ENCODE measurements at regions not wholly inside any gene's neighbourhood (a gene's known extent, or its start where the extent isn't known, plus 50 kb on each side); places are given as distances from the start of the nearest gene placed in this dataset.

DNA sequence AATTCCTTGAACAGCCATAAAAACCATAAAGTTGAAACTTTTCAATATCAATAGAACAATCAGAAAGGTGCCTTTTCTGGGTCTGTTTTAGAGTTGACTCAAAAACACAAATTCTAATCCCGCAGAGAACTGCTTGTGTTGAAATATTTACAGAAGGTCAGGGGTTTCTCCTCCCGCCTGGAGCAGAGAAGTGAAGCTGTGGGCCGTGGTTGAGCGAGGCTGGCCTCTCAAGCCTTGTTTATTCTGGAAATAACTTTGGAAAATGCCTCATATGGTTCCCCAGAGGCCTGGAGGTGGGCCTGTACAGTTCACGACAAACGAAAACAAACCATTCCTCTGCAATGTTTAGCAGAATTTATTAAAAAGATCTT is 90.8 kb upstream of the ERRFI1 start:
- Histone ChIP-seq H3K27ac (ENCODE audit: insufficient read depth in 1 of 2, low read depth in 1 of 2, low read length in 2 of 2, poor library complexity in 1 of 2, severe bottlenecking in 2 of 2) (no peak overlapping the region), H3K4me1 (ENCODE audit: control extremely low read depth in 1 of 4, control insufficient read depth in 4 of 4, insufficient read depth in 4 of 4, low read length in 3 of 4) (peaks cover 0 to 7% (median 1%) of the 10 kb centered on the region in 4 experiments), H3K27me3 (replicated peaks in 2 of 5; ENCODE audit: control insufficient read depth in 4 of 5, insufficient read depth in 5 of 5, low read length in 4 of 5) (peaks cover 0 to 21% (median 10%) of the 10 kb centered on the region in 5 experiments), H3K4me3 (ENCODE audit: control insufficient read depth in 1 of 7, extremely low read depth in 1 of 7, insufficient read depth in 4 of 7, low read depth in 2 of 7, low read length in 6 of 7) (no peak overlapping the region), H3K9me3 (ENCODE audit: control extremely low read depth in 1 of 5, control insufficient read depth in 4 of 5, insufficient read depth in 2 of 5, low read depth in 1 of 5, low read length in 4 of 5) (no peaks in the 10 kb centered on the region), H3K36me3 (ENCODE audit: control insufficient read depth in 4 of 4, insufficient read depth in 4 of 4, low read length in 3 of 4) (no peaks in the 10 kb centered on the region)
- no peak for DNase-seq
- WGBS (ENCODE audit: insufficient coverage): 95% methylated on average over 4 of the region's 6 CpGs
- ChIA-PET CTCF (no interaction called here), POLR2A (no interaction called here)

DNA sequence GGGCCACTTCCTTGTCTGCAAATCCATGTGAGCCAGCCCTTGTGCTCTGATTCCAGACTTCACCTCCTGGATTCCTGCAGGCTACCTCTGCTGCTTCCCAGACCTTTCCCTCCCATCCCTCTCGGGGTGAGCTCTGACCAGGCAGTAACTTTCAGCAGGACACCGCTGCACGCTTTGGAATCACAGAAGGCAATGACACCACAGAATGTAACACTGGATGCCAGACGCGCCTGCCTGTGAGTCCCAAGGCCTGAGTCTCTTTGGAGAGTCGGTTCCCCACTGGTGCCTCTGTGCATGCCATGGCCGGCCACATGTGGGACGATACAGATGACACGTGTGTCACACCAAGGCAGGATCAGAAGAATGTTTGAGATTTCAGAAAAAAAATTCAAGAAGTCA is 89.7 kb upstream of the ERRFI1 start:
- POLR2A ChIA-PET: no interaction called here
- DNase-seq: no peak
- CTCF ChIA-PET: no interaction called here
- 97% methylated on average over 6 of the region's 9 CpGs for WGBS (ENCODE audit: insufficient coverage)
- no peak overlapping the region for H3K27ac ChIP-seq (ENCODE audit: insufficient read depth in 1 of 2, low read depth in 1 of 2, low read length in 2 of 2, poor library complexity in 1 of 2, severe bottlenecking in 2 of 2)
- H3K27me3 ChIP-seq (replicated peaks in 2 of 5; ENCODE audit: control insufficient read depth in 4 of 5, insufficient read depth in 5 of 5, low read length in 4 of 5): peaks cover 0 to 10% (median 4%) of the 10 kb centered on the region in 5 experiments
- H3K4me1 ChIP-seq (ENCODE audit: control extremely low read depth in 1 of 4, control insufficient read depth in 4 of 4, insufficient read depth in 4 of 4, low read length in 3 of 4): peaks cover 0 to under 1% (median 0%) of the 10 kb centered on the region in 4 experiments
- H3K4me3 ChIP-seq (ENCODE audit: control insufficient read depth in 1 of 7, extremely low read depth in 1 of 7, insufficient read depth in 4 of 7, low read depth in 2 of 7, low read length in 6 of 7): no peak overlapping the region
- no peaks in the 10 kb centered on the region for H3K36me3 ChIP-seq (ENCODE audit: control insufficient read depth in 4 of 4, insufficient read depth in 4 of 4, low read length in 3 of 4)
- H3K9me3 ChIP-seq (ENCODE audit: control extremely low read depth in 1 of 5, control insufficient read depth in 4 of 5, insufficient read depth in 2 of 5, low read depth in 1 of 5, low read length in 4 of 5): no peaks in the 10 kb centered on the region

DNA sequence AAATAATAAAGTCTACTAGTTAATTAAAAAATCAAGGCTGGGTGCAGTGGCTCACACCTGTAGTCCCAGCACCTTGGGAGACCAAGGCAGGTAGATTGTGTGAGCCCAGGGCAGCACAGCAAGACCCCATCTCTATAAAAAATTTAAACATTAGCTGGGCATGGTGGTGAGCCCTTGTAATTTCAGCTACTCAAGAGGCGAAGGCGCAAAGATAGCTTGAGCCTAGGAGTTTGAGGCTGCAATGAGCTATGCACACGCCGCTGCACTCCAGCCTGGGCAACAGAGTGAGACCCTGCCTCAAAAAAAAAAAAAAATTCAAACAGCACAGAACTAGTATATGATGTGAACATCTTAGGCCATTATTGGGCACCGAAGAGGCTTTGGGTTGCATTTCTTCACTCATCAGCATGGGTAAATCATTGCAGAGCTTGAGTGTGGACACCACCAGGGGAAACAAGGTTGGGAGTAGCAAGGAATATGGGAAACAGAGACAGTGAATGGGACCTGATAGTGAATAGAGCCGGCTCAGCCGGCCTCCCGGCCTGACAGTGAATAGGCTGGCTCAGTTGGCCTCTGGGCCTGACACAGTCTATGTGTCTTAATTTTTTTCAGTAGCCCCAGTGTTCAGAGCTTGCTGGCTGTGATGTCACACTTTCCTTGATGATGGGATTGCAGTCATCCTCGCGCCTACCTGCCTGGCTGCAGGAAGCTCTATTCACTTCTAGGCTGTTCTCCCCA is 89.1 kb upstream of the ERRFI1 start:
- POLR2A ChIA-PET: no interaction called here
- CTCF ChIA-PET: no interaction called here

DNA sequence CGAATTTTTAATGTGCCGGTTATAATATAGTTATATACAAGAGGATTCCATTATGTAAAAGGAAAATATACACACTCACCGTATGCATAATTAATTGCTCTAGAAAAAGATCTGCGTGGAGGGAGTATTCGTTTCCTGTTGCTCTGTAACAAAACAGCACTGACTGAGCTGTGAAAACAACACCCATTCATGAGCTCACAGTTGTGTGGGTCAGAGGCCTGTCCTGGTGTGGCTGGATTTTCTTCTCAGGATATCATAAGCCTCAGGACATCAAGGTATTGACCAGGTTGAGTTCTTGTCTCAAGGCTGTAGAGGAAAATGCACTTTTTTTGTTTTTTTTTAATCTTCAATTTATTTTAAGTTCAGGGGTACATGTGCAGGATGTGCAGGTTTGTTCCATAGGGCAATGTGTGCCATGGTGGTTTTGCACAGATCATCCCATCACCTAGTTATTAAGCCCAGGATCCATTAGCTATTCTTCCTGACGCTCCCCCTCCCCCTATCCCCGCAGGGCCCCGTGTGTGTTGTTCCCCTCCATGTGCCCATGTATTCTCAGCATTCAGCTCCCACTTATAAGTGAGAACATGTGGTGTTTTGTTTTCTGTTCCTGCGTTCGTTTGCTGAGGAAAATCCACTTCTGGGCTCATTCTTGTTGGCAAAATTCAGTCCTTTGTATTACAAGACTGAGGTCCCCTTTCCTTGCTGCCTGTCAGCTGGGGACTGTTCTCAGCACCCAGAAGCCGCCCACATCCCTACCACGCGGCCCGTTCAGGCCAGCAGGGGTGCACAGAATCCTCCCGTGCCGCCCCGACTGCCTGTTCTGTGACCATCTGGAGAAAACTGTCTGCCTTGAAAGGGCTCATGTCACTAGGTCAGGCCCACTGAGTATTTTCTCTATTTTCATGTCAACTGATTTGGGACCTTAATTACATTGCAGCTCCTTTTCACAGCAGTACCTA is 87.4 kb upstream of the ERRFI1 start:
- Histone ChIP-seq H3K27ac (ENCODE audit: insufficient read depth in 1 of 2, low read depth in 1 of 2, low read length in 2 of 2, poor library complexity in 1 of 2, severe bottlenecking in 2 of 2) (no peak overlapping the region), H3K4me3 (ENCODE audit: control insufficient read depth in 1 of 7, extremely low read depth in 1 of 7, insufficient read depth in 4 of 7, low read depth in 2 of 7, low read length in 6 of 7) (no peak overlapping the region), H3K36me3 (ENCODE audit: control insufficient read depth in 4 of 4, insufficient read depth in 4 of 4, low read length in 3 of 4) (no peaks in the 10 kb centered on the region), H3K27me3 (replicated peaks in 2 of 5; ENCODE audit: control insufficient read depth in 4 of 5, insufficient read depth in 5 of 5, low read length in 4 of 5) (no peaks in the 10 kb centered on the region), H3K9me3 (ENCODE audit: control extremely low read depth in 1 of 5, control insufficient read depth in 4 of 5, insufficient read depth in 2 of 5, low read depth in 1 of 5, low read length in 4 of 5) (peaks cover 0 to 9% (median 0%) of the 10 kb centered on the region in 5 experiments), H3K4me1 (ENCODE audit: control extremely low read depth in 1 of 4, control insufficient read depth in 4 of 4, insufficient read depth in 4 of 4, low read length in 3 of 4) (no peaks in the 10 kb centered on the region)
- DNase-seq: no peak
- WGBS (ENCODE audit: insufficient coverage): 80% methylated on average over 10 of the region's 17 CpGs
- ChIA-PET POLR2A (no interaction called here), CTCF (no interaction called here)

More for the DNA sequence above, 89.1 kb upstream of the ERRFI1 start:
- WGBS (ENCODE audit: insufficient coverage): 94% methylated on average over 9 of the region's 10 CpGs
- Histone ChIP-seq H3K27me3 (replicated peaks in 2 of 5; ENCODE audit: control insufficient read depth in 4 of 5, insufficient read depth in 5 of 5, low read length in 4 of 5) (peaks cover 0 to 5% (median 3%) of the 10 kb centered on the region in 5 experiments), H3K4me1 (ENCODE audit: control extremely low read depth in 1 of 4, control insufficient read depth in 4 of 4, insufficient read depth in 4 of 4, low read length in 3 of 4) (no peaks in the 10 kb centered on the region), H3K9me3 (ENCODE audit: control extremely low read depth in 1 of 5, control insufficient read depth in 4 of 5, insufficient read depth in 2 of 5, low read depth in 1 of 5, low read length in 4 of 5) (peaks cover 0 to 3% (median 0%) of the 10 kb centered on the region in 5 experiments), H3K4me3 (ENCODE audit: control insufficient read depth in 1 of 7, extremely low read depth in 1 of 7, insufficient read depth in 4 of 7, low read depth in 2 of 7, low read length in 6 of 7) (no peak overlapping the region), H3K27ac (ENCODE audit: insufficient read depth in 1 of 2, low read depth in 1 of 2, low read length in 2 of 2, poor library complexity in 1 of 2, severe bottlenecking in 2 of 2) (no peak overlapping the region), H3K36me3 (ENCODE audit: control insufficient read depth in 4 of 4, insufficient read depth in 4 of 4, low read length in 3 of 4) (no peaks in the 10 kb centered on the region)
- no peak for DNase-seq

DNA sequence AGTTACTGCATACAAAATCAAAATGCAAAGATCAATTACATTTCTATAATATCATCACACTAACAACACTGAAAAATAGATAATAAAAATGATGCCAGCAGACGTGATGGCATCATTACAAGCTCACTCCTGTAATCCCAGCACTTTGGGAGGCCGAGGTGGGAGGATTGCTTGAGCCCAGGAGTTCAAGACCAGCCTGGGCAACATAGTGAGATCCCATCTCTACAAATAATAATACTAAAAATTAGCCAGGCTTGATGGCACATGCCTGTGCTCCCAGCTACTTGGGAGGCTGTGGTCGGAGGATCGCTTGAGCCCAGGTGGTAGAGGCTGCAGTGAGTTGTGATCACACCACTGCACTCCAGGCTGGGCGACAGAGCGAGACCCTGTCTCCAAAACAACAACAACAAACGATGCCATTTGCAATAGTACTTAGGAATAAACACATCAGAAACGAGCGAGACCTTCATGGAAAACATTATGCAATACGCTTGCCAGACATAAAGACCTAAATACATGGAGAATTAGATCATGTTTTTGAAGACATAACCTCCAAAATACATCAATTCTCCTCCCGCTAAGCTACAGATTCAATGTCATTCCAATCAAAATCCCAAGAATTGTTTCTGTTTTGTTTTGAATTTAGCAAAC is 86.6 kb upstream of the ERRFI1 start:
- Histone ChIP-seq H3K36me3 (ENCODE audit: control insufficient read depth in 4 of 4, insufficient read depth in 4 of 4, low read length in 3 of 4) (no peaks in the 10 kb centered on the region), H3K27ac (ENCODE audit: insufficient read depth in 1 of 2, low read depth in 1 of 2, low read length in 2 of 2, poor library complexity in 1 of 2, severe bottlenecking in 2 of 2) (no peak overlapping the region), H3K9me3 (ENCODE audit: control extremely low read depth in 1 of 5, control insufficient read depth in 4 of 5, insufficient read depth in 2 of 5, low read depth in 1 of 5, low read length in 4 of 5) (peaks cover 0 to 9% (median 0%) of the 10 kb centered on the region in 5 experiments), H3K4me3 (ENCODE audit: control insufficient read depth in 1 of 7, extremely low read depth in 1 of 7, insufficient read depth in 4 of 7, low read depth in 2 of 7, low read length in 6 of 7) (no peak overlapping the region), H3K4me1 (ENCODE audit: control extremely low read depth in 1 of 4, control insufficient read depth in 4 of 4, insufficient read depth in 4 of 4, low read length in 3 of 4) (no peaks in the 10 kb centered on the region), H3K27me3 (replicated peaks in 2 of 5; ENCODE audit: control insufficient read depth in 4 of 5, insufficient read depth in 5 of 5, low read length in 4 of 5) (no peaks in the 10 kb centered on the region)
- ChIA-PET CTCF (no interaction called here), POLR2A (no interaction called here)
- 87% methylated on average over 7 of the region's 11 CpGs for WGBS (ENCODE audit: insufficient coverage)
- no peak for DNase-seq

DNA sequence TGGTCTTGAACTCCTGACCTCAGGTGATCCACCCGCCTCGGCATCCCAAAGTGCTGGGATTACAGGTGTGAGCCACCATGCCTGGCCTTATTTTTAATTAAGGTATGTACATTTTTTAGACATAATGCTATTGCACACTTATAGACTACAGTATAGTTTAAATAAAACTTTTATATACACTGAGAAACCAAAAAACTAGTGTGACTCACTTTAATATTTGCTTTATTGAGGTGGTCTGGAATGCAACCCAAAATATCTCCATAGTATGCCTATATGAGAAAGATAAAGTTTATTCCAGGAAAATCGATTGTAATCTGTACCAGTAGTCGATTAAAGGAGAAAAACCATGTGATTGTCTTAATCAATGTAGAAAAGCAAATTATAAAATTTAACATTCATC is 85.5 kb upstream of the ERRFI1 start:
- Histone ChIP-seq H3K4me1 (ENCODE audit: control extremely low read depth in 1 of 4, control insufficient read depth in 4 of 4, insufficient read depth in 4 of 4, low read length in 3 of 4) (no peaks in the 10 kb centered on the region), H3K36me3 (ENCODE audit: control insufficient read depth in 4 of 4, insufficient read depth in 4 of 4, low read length in 3 of 4) (no peaks in the 10 kb centered on the region), H3K4me3 (ENCODE audit: control insufficient read depth in 1 of 7, extremely low read depth in 1 of 7, insufficient read depth in 4 of 7, low read depth in 2 of 7, low read length in 6 of 7) (no peak overlapping the region), H3K9me3 (ENCODE audit: control extremely low read depth in 1 of 5, control insufficient read depth in 4 of 5, insufficient read depth in 2 of 5, low read depth in 1 of 5, low read length in 4 of 5) (peaks cover 0 to 9% (median 2%) of the 10 kb centered on the region in 5 experiments), H3K27me3 (replicated peaks in 2 of 5; ENCODE audit: control insufficient read depth in 4 of 5, insufficient read depth in 5 of 5, low read length in 4 of 5) (no peaks in the 10 kb centered on the region), H3K27ac (ENCODE audit: insufficient read depth in 1 of 2, low read depth in 1 of 2, low read length in 2 of 2, poor library complexity in 1 of 2, severe bottlenecking in 2 of 2) (no peak overlapping the region)
- no peak for DNase-seq
- CTCF ChIA-PET: no interaction called here
- no CpG with 5 or more reads among the region's 4 CpGs for whole genome bisulfite sequencing (ENCODE audit: insufficient coverage)
- POLR2A ChIA-PET: no interaction called here

All from common myeloid progenitor, CD34-positive (primary cell).